HepG2 (cell line): ENCODE measurements at regions not wholly inside any gene's neighbourhood (a gene's known extent, or its start where the extent isn't known, plus 50 kb on each side); places are given as distances from the start of the nearest gene placed in this dataset.

Experiments
- ATAC-seq: fragments of 200-7000 bp; cut with Tn5 transposase; 3 replicates; pipeline ENCODE4 v1.9.1; 2020; ENCODE audit warnings: mild to moderate bottlenecking, moderate library complexity
- BruUV-seq: library from RNA; stranded (reverse); fragments of 400-500 nt; replicated peaks from 2 replicates; lab custom pipeline; 2021; lab: Mats Ljungman, UMichigan
- CTCF ChIA-PET: fragments of 300-600 bp; formaldehyde crosslinking; extraction: SDS; loops from one replicate; lab custom pipeline; 2021; ENCODE audit warnings: low total read pairs, inconsistent platforms, low intra/inter-chr PET ratio; lab: Yijun Ruan, JAX
- POLR2A ChIA-PET: fragments of 350-600 bp; sonication (Branson Sonifier 250); formaldehyde crosslinking; loops from one replicate; lab custom pipeline; 2020; ENCODE audit warnings: antibody characterized with exemption, inconsistent platforms; lab: Yijun Ruan, JAX
- DNase-seq: peaks from one replicate; pipeline ENCODE4 v3.0.0-alpha.2; 2015; ENCODE audit warnings: low spot score
- FAIRE-seq: peaks from 3 replicates; lab custom pipeline; 2011; peaks lifted over from hg19 to GRCh38; lab: Jason Lieb, UNC
- H2AFZ ChIP-seq: one replicate; pipeline ENCODE4 v1.6.1; 2011; ENCODE audit warnings: low read length, inconsistent platforms
- H3K27ac ChIP-seq: fragments of 300-600 bp; 3 replicates; pipeline ENCODE4 v1.8.0; 2011; ENCODE audit warnings: mixed run types, mild to moderate bottlenecking, mixed read lengths, low read length, inconsistent platforms; ENCODE audit not compliant: insufficient read depth; ENCODE audit errors: extremely low read length
- H3K27me3 ChIP-seq, 2 experiments: fragments of 200-600 bp in 1 of 2; 2 replicates in 1 of 2; 3 replicates in 1 of 2; pipeline versions ENCODE4 v1.6.0 to v1.8.0; 2011; ENCODE audit warnings: low read length in 2 of 2, mild to moderate bottlenecking in 2 of 2, moderate library complexity in 2 of 2, inconsistent platforms in 1 of 2; ENCODE audit not compliant: insufficient read depth in 2 of 2, control insufficient read depth in 1 of 2
- H3K36me3 ChIP-seq, 2 experiments: fragments of 200-600 bp in 1 of 2; replicated peaks in 1 of 2; 2 replicates in 1 of 2; 3 replicates in 1 of 2; pipeline versions ENCODE4 v1.5.1 to v1.8.0; 2011; ENCODE audit warnings: low read length in 2 of 2, inconsistent platforms in 1 of 2; ENCODE audit not compliant: insufficient read depth in 2 of 2, control insufficient read depth in 1 of 2
- H3K4me1 ChIP-seq: 2 replicates; pipeline ENCODE4 v1.5.1; 2012; ENCODE audit warnings: low read length, inconsistent platforms; ENCODE audit not compliant: insufficient read depth
- H3K4me2 ChIP-seq: 2 replicates; pipeline ENCODE4 v1.6.0; 2011; ENCODE audit warnings: low read depth, low read length, inconsistent platforms
- H3K4me3 ChIP-seq, 3 experiments: fragments of 200-600 bp in 1 of 3; sonication (generic), shearing (Covaris generic) in 1 of 3; replicated peaks in 1 of 3; 2 replicates each; pipeline ENCODE4 v1.5.1; 2011 to 2016; ENCODE audit warnings: low read length in 3 of 3, inconsistent platforms in 2 of 3, low read depth in 2 of 3, mild to moderate bottlenecking in 2 of 3, control low read depth in 1 of 3, mixed read lengths in 1 of 3; ENCODE audit not compliant: insufficient read depth in 1 of 3
- H3K79me2 ChIP-seq: one replicate; pipeline ENCODE4 v1.6.1; 2011; ENCODE audit warnings: low read length, inconsistent platforms; ENCODE audit not compliant: insufficient read depth
- H3K9ac ChIP-seq: 2 replicates; pipeline ENCODE4 v1.6.0; 2011; ENCODE audit warnings: mild to moderate bottlenecking, low read depth, low read length, inconsistent platforms; ENCODE audit not compliant: insufficient read depth
- H3K9me3 ChIP-seq: 2 replicates; pipeline ENCODE4 v1.5.1; 2012; ENCODE audit warnings: mild to moderate bottlenecking, low read length
- H4K20me1 ChIP-seq: 2 replicates; pipeline ENCODE4 v1.6.0; 2011; ENCODE audit warnings: inconsistent platforms, mild to moderate bottlenecking, low read length, moderate library complexity; ENCODE audit not compliant: insufficient read depth
- ATF6 ChIP-seq: sonication (generic); formaldehyde crosslinking; conservative IDR thresholded peaks from 2 replicates; pipeline ENCODE4 v1.4.0; 2020; ENCODE audit warnings: missing genetic modification reagents
- ELF1 ChIP-seq: sonication (generic); formaldehyde crosslinking; IDR thresholded peaks from 2 replicates; pipeline ENCODE4 v1.4.0; 2020; ENCODE audit warnings: missing genetic modification reagents
- GPBP1L1 ChIP-seq: sonication (generic); formaldehyde crosslinking; IDR thresholded peaks from 2 replicates; pipeline ENCODE4 v1.5.0; 2020; ENCODE audit warnings: mild to moderate bottlenecking, missing genetic modification reagents
- GTF3A ChIP-seq: sonication (generic); formaldehyde crosslinking; conservative IDR thresholded peaks from 2 replicates; pipeline ENCODE4 v1.4.0; 2020; ENCODE audit warnings: mild to moderate bottlenecking, missing genetic modification reagents
- KDM5B ChIP-seq: sonication (generic); formaldehyde crosslinking; IDR thresholded peaks from 2 replicates; pipeline ENCODE4 v1.4.0; 2020; ENCODE audit warnings: missing genetic modification reagents, mild to moderate bottlenecking, borderline replicate concordance
- NFE2L1 ChIP-seq: sonication (generic); formaldehyde crosslinking; IDR thresholded peaks from 2 replicates; pipeline ENCODE4 v1.4.0; 2020; ENCODE audit warnings: missing genetic modification reagents, mild to moderate bottlenecking, borderline replicate concordance
- NFE2L2 ChIP-seq: fragments of 150-350 bp; IDR thresholded peaks from 2 replicates; pipeline ENCODE4 v1.6.1; 2014; ENCODE audit warnings: low read length
- TARDBP ChIP-seq: sonication (generic); formaldehyde crosslinking; IDR thresholded peaks from 2 replicates; pipeline ENCODE4 v1.8.0; 2022; ENCODE audit warnings: mild to moderate bottlenecking, missing genetic modification reagents
- YY1 ChIP-seq: IDR thresholded peaks from 2 replicates; pipeline ENCODE4 v1.6.1; 2011; ENCODE audit warnings: low read length, low read depth, moderate library complexity, mild to moderate bottlenecking; ENCODE audit not compliant: insufficient read depth, insufficient replicate concordance
- ZBTB38 ChIP-seq: sonication (generic); formaldehyde crosslinking; IDR thresholded peaks from 2 replicates; pipeline ENCODE4 v1.5.1; 2020; ENCODE audit warnings: mild to moderate bottlenecking, missing genetic modification reagents
- ZFX ChIP-seq: sonication (generic); formaldehyde crosslinking; IDR thresholded peaks from 2 replicates; pipeline ENCODE4 v1.4.0; 2020; ENCODE audit warnings: mild to moderate bottlenecking, low read depth, missing genetic modification reagents, moderate library complexity
- ZNF343 ChIP-seq: sonication (generic); formaldehyde crosslinking; IDR thresholded peaks from 2 replicates; pipeline ENCODE4 v1.4.0; 2020; ENCODE audit warnings: mild to moderate bottlenecking, missing genetic modification reagents
- ZNF607 ChIP-seq: sonication (generic); formaldehyde crosslinking; IDR thresholded peaks from 2 replicates; pipeline ENCODE4 v1.5.1; 2020; ENCODE audit warnings: missing genetic modification reagents, mild to moderate bottlenecking, borderline replicate concordance
- WGBS: methylation state at CpG from one replicate; pipeline ENCODE4 v1.1.6; 2017; ENCODE audit warnings: low lambda C conversion rate; 5-methylcytosine and 5-hydroxymethylcytosine counted together
- in situ Hi-C: cut with HindIII; loops from 2 replicates; pipeline ENCODE4 v1.10.0; 2017; ENCODE audit warnings: low pct_unique_long_range_greater_than_20kb; ENCODE audit not compliant: extremely low pct_ligation_motif_present
- intact Hi-C: fragments of 100-400 bp; cut with micrococcal nuclease; formaldehyde crosslinking; loops from one replicate; pipeline ENCODE4 v1.10.0; 2022; ENCODE audit not compliant: unreplicated experiment

GRCh38 chr10:2714597-2714996 lies 352.8 kb upstream of the PFKP start:
- in situ Hi-C loops (no loop called here), intact Hi-C loops (no loop called here)
- Histone ChIP-seq H3K27ac (no peak overlapping the region), H3K9ac (no peak overlapping the region), H3K9me3 (peaks cover 18% of the 10 kb centered on the region), H3K79me2 (no peaks in the 10 kb centered on the region), H3K27me3 (no peaks in the 10 kb centered on the region; a peak in 1 of 5 replicates), H3K4me2 (no peak overlapping the region), H2AFZ (no peak overlapping the region), H4K20me1 (no peaks in the 10 kb centered on the region), H3K4me3 (no peak overlapping the region), H3K36me3 (no peaks in the 10 kb centered on the region), H3K4me1 (no peaks in the 10 kb centered on the region)
- ATAC-seq (no peak), FAIRE-seq (no peak), DNase-seq (no peak)
- CTCF ChIA-PET, result no interaction called here
- no TSS peak for BruUV-seq
- 0% methylated on average over 2 of the region's 2 CpGs for WGBS
- TF ChIP-seq ATF6 (CRISPR knock-in tag) (no peak), KDM5B (no peak), ZBTB38 (CRISPR knock-in tag) (no peak), ZNF607 (CRISPR knock-in tag) (no peak), ELF1 (CRISPR knock-in tag) (no peak), GPBP1L1 (CRISPR knock-in tag) (no peak), ZNF343 (CRISPR knock-in tag) (no peak), YY1 (no peak), GTF3A (CRISPR knock-in tag) (no peak), NFE2L2 (no peak), NFE2L1 (CRISPR knock-in tag) (no peak), ZFX (CRISPR knock-in tag) (no peak), TARDBP (CRISPR knock-in tag) (no peak)
- POLR2A ChIA-PET, result no interaction called here
